ENCODE measurements at regions not wholly inside any gene's neighbourhood (a gene's known extent, or its start where the extent isn't known, plus 50 kb on each side); places are given as distances from the start of the nearest gene placed in this dataset.

DNA sequence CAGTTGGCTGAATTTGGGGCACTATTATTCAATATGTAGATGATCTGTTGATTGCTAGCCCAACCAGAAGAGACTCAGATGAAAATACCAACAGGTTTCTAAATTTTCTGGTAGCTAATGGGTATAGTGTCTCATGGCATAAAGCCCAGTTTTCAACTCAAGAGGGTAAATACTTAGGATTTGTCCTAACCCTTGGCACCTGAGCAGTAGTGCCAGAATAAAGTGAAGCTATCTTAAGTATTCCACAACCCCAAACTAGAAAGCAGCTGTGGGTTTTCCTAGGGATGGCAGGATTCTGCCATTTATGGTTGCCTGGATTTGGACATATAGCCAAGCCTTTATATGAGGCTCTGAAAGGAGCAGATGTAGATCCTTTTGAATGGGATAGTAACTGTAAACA lies 119.0 kb downstream of the AGTR2 start:
- no peak for TF ChIP-seq POLR2A (IDR thresholded peaks at IDR 0.05)
- TF ChIP-seq, protein P1, sequence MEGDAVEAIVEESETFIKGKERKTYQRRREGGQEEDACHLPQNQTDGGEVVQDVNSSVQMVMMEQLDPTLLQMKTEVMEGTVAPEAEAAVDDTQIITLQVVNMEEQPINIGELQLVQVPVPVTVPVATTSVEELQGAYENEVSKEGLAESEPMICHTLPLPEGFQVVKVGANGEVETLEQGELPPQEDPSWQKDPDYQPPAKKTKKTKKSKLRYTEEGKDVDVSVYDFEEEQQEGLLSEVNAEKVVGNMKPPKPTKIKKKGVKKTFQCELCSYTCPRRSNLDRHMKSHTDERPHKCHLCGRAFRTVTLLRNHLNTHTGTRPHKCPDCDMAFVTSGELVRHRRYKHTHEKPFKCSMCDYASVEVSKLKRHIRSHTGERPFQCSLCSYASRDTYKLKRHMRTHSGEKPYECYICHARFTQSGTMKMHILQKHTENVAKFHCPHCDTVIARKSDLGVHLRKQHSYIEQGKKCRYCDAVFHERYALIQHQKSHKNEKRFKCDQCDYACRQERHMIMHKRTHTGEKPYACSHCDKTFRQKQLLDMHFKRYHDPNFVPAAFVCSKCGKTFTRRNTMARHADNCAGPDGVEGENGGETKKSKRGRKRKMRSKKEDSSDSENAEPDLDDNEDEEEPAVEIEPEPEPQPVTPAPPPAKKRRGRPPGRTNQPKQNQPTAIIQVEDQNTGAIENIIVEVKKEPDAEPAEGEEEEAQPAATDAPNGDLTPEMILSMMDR (IDR thresholded peaks at IDR 0.05) = no peak
- no peak for TF ChIP-seq EP300 (IDR thresholded peaks at IDR 0.05)

Data from tibial nerve (tissue), 4 donors.